ENCODE measurements at regions not wholly inside any gene's neighbourhood (a gene's known extent, or its start where the extent isn't known, plus 50 kb on each side); places are given as distances from the start of the nearest gene placed in this dataset.

GRCh38 chr6:147103694-147104093 lies 100.5 kb upstream of the STXBP5 start:
- Histone ChIP-seq H3K27ac (no peak overlapping the region), H3K9me3 (no peaks in the 10 kb centered on the region), H3K36me3 (no peaks in the 10 kb centered on the region), H3K4me3 (no peak overlapping the region), H3K4me1 (no peaks in the 10 kb centered on the region), H3K27me3 (no peaks in the 10 kb centered on the region)
- no peak for DNase-seq (ENCODE audit: low spot score in 2 of 2)
- TF ChIP-seq CTCF (IDR thresholded peaks at IDR 0.05), result no peak
- no peak for TF ChIP-seq EP300 (IDR thresholded peaks at IDR 0.05)
- TF ChIP-seq POLR2A (IDR thresholded peaks at IDR 0.05), result no peak

GRCh38 chr6:147105786-147106185 lies 98.4 kb upstream of the STXBP5 start:
- H3K27ac ChIP-seq, result no peak overlapping the region
- 91 to 93% methylated on average over 5 of the region's 5 CpGs for WGBS, 2 donors
- H3K27me3 ChIP-seq, result no peaks in the 10 kb centered on the region
- DNase-seq (ENCODE audit: low spot score in 2 of 2), result no peak
- no peak for TF ChIP-seq CTCF (IDR thresholded peaks at IDR 0.05)
- TF ChIP-seq EP300 (IDR thresholded peaks at IDR 0.05), result no peak
- TF ChIP-seq POLR2A (IDR thresholded peaks at IDR 0.05), result no peak
- H3K36me3 ChIP-seq, result no peaks in the 10 kb centered on the region
- H3K9me3 ChIP-seq, result no peaks in the 10 kb centered on the region
- no peaks in the 10 kb centered on the region for H3K4me1 ChIP-seq
- H3K4me3 ChIP-seq, result no peak overlapping the region

- TF ChIP-seq POLR2A (IDR thresholded peaks at IDR 0.05) (no peak), EP300 (IDR thresholded peaks at IDR 0.05) (no peak), CTCF (IDR thresholded peaks at IDR 0.05) (no peak)
- WGBS, 2 donors, result 53 to 56% methylated on average over 7 of the region's 7 CpGs
- H3K36me3 ChIP-seq, result no peaks in the 10 kb centered on the region
- no peaks in the 10 kb centered on the region for H3K27me3 ChIP-seq
- H3K4me1 ChIP-seq, result no peaks in the 10 kb centered on the region
- no peak for DNase-seq (ENCODE audit: low spot score in 2 of 2)
- H3K9me3 ChIP-seq, result no peaks in the 10 kb centered on the region
- no peak overlapping the region for H3K27ac ChIP-seq
- no peak overlapping the region for H3K4me3 ChIP-seq
These were observed 97.3 kb upstream of the STXBP5 start for GRCh38 chr6:147106759-147107401.

- H3K27ac ChIP-seq, result no peak overlapping the region
- H3K9me3 ChIP-seq, result no peaks in the 10 kb centered on the region
- no peak for TF ChIP-seq EP300 (IDR thresholded peaks at IDR 0.05)
- no peak for TF ChIP-seq POLR2A (IDR thresholded peaks at IDR 0.05)
- no peak for TF ChIP-seq CTCF (IDR thresholded peaks at IDR 0.05)
- DNase-seq (ENCODE audit: low spot score in 2 of 2), result no peak
- 67 to 71% methylated on average over 2 of the region's 2 CpGs for WGBS, 2 donors
- no peaks in the 10 kb centered on the region for H3K36me3 ChIP-seq
- H3K27me3 ChIP-seq, result no peaks in the 10 kb centered on the region
- H3K4me1 ChIP-seq, result no peaks in the 10 kb centered on the region
- no peak overlapping the region for H3K4me3 ChIP-seq
These were observed 95.8 kb upstream of the STXBP5 start for GRCh38 chr6:147108259-147108910.

- Histone ChIP-seq H3K27me3 (no peaks in the 10 kb centered on the region), H3K4me3 (no peak overlapping the region), H3K27ac (no peak overlapping the region), H3K4me1 (no peaks in the 10 kb centered on the region), H3K36me3 (no peaks in the 10 kb centered on the region), H3K9me3 (no peaks in the 10 kb centered on the region)
- 71 to 82% methylated on average over 4 of the region's 4 CpGs for WGBS, 2 donors
- TF ChIP-seq POLR2A (IDR thresholded peaks at IDR 0.05) (no peak), EP300 (IDR thresholded peaks at IDR 0.05) (no peak), CTCF (IDR thresholded peaks at IDR 0.05) (no peak)
- DNase-seq (ENCODE audit: low spot score in 2 of 2), result no peak
These were observed 94.5 kb upstream of the STXBP5 start for GRCh38 chr6:147109707-147110106.
